Activated CD4-positive, CD25-positive, alpha-beta regulatory T cell treated with anti-CD3 and anti-CD28 coated beads, Interleukin-2, amount 50 U/mL, for 24 hours (primary cell): ENCODE measurements at regions not wholly inside any gene's neighbourhood (a gene's known extent, or its start where the extent isn't known, plus 50 kb on each side); places are given as distances from the start of the nearest gene placed in this dataset.
"Not testable (repeated sequence)": the region's sequence is repeated elsewhere in the genome, so short reads cannot be mapped to it uniquely, and the experiment has no call there.

Experiments used
- ATAC-seq, 2 donors: fragments of 150-1000 bp; cut with Tn5 transposase; one replicate each; pipeline ENCODE4 v1.10.0; 2021; ENCODE audit warnings: mild to moderate bottlenecking in 1 of 2, moderate library complexity in 1 of 2

DNA sequence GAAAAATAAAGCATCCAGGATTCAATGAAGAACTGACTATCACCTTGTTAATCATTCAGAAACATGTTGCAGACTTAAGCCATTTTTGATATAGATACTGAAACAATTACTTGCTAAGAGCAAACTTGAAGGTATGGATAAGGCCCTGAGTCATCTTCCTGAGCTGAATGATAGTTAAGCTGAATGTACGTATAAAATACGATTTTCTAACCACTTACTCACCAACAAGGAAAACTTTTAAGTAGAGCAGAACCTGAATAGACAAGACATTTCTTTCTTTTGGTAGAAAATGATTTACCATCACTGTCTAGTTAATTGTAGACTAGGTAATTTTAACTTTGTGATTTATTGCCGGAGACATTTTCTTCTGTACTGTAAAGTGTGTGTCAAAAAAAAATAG is 261.2 kb downstream of the RTP5 start:
- ATAC-seq, result not testable (repeated sequence)

- ATAC-seq, result not testable (repeated sequence)
Measured at GRCh38 chr2:242159921-242160320, 290.4 kb downstream of the RTP5 start.

DNA sequence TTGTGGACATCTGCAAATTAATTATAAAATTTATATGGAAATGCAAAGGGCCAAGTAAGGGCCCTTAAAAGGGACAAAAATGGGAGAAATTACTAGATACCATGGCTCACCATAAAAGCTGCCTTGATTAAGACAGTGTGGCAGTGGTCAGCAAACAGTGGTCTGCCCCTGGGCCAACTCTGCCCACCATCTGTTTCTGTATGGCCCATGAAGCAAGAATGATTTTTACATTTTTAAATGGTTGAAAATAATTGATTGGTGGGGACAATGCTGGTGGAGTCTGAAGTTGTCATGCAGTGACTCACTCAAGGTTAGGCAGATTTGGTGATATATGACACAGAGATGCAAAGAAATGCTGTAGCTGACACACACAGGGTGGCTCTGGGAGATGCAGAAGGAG is 295.6 kb downstream of the RTP5 start:
- not testable (repeated sequence) for ATAC-seq

GRCh38 chr2:242171290-242171689 is 301.8 kb downstream of the RTP5 start:
- ATAC-seq, result not testable (repeated sequence)
